Astrocyte (in vitro differentiated cells and primary cell): ENCODE measurements at regions not wholly inside any gene's neighbourhood (a gene's known extent, or its start where the extent isn't known, plus 50 kb on each side); places are given as distances from the start of the nearest gene placed in this dataset.

ENCODE experiments used
- DNase-seq: peaks from one replicate; pipeline ENCODE4 v3.0.0-alpha.2; 2010; ENCODE audit warnings: low read depth
- FAIRE-seq: peaks from 2 replicates; lab custom pipeline; 2011; peaks lifted over from hg19 to GRCh38; lab: Jason Lieb, UNC
- H2AFZ ChIP-seq: 2 replicates; pipeline ENCODE4 v1.6.0; 2012; ENCODE audit warnings: low read depth, low read length, inconsistent platforms
- H3K27ac ChIP-seq: 2 replicates; pipeline ENCODE4 v1.5.1; 2011; ENCODE audit warnings: low read depth, low read length, inconsistent platforms
- H3K27me3 ChIP-seq: 2 replicates; pipeline ENCODE4 v1.6.0; 2011; ENCODE audit warnings: low read length, inconsistent platforms; ENCODE audit not compliant: insufficient read depth
- H3K36me3 ChIP-seq: 2 replicates; pipeline ENCODE4 v1.5.1; 2011; ENCODE audit warnings: low read length, inconsistent platforms; ENCODE audit not compliant: insufficient read depth
- H3K4me1 ChIP-seq: 2 replicates; pipeline ENCODE4 v1.5.1; 2011; ENCODE audit warnings: low read length, inconsistent platforms; ENCODE audit not compliant: insufficient read depth
- H3K4me2 ChIP-seq: 2 replicates; pipeline ENCODE4 v1.6.0; 2012; ENCODE audit warnings: low read length, inconsistent platforms
- H3K4me3 ChIP-seq: 2 replicates; pipeline ENCODE4 v1.5.1; 2011; ENCODE audit warnings: low read depth, mild to moderate bottlenecking, low read length, inconsistent platforms; ENCODE audit not compliant: insufficient read depth
- H3K79me2 ChIP-seq: 2 replicates; pipeline ENCODE4 v1.6.0; 2012; ENCODE audit warnings: mild to moderate bottlenecking, low read length, inconsistent platforms; ENCODE audit not compliant: insufficient read depth
- H3K9ac ChIP-seq: 2 replicates; pipeline ENCODE4 v1.6.0; 2012; ENCODE audit warnings: mild to moderate bottlenecking, low read length, inconsistent platforms
- H3K9me3 ChIP-seq: 2 replicates; pipeline ENCODE4 v1.5.1; 2012; ENCODE audit warnings: low read depth, mild to moderate bottlenecking, low read length, inconsistent platforms; ENCODE audit not compliant: insufficient read depth
- H4K20me1 ChIP-seq: 2 replicates; pipeline ENCODE4 v1.6.0; 2012; ENCODE audit warnings: low read length, inconsistent platforms; ENCODE audit not compliant: insufficient read depth
- H3K27ac Mint-ChIP-seq: one replicate; pipeline ENCODE4 v1.8.0; 2021; ENCODE audit warnings: mild to moderate bottlenecking, mixed read lengths; ENCODE audit not compliant: unreplicated experiment
- H3K27me3 Mint-ChIP-seq: one replicate; pipeline ENCODE4 v1.8.0; 2021; ENCODE audit warnings: low read depth, mixed read lengths; ENCODE audit not compliant: unreplicated experiment
- H3K36me3 Mint-ChIP-seq: one replicate; pipeline ENCODE4 v1.8.0; 2021; ENCODE audit warnings: low read depth, mixed read lengths; ENCODE audit not compliant: unreplicated experiment
- H3K4me1 Mint-ChIP-seq: one replicate; pipeline ENCODE4 v1.8.0; 2021; ENCODE audit warnings: low read depth, mixed read lengths; ENCODE audit not compliant: unreplicated experiment
- H3K4me3 Mint-ChIP-seq: one replicate; pipeline ENCODE4 v1.8.0; 2021; ENCODE audit warnings: mild to moderate bottlenecking, moderate library complexity, mixed read lengths; ENCODE audit not compliant: unreplicated experiment
- H3K9me3 Mint-ChIP-seq: one replicate; pipeline ENCODE4 v1.8.0; 2021; ENCODE audit warnings: mild to moderate bottlenecking, mixed read lengths; ENCODE audit not compliant: unreplicated experiment
- EZH2 ChIP-seq: IDR thresholded peaks from 2 replicates; pipeline ENCODE4 v1.6.1; 2012; ENCODE audit warnings: mild to moderate bottlenecking, low read length, inconsistent platforms; ENCODE audit not compliant: insufficient read depth
- TF ChIP-seq, protein P1 (sequence below): IDR thresholded peaks from 2 replicates; pipeline ENCODE4 v1.5.1; 2011; ENCODE audit warnings: low read depth, mild to moderate bottlenecking, inconsistent platforms, low read length, moderate library complexity; ENCODE audit not compliant: insufficient read depth

- Mint-ChIP-seq H3K4me1 (peaks cover 18% of the 10 kb centered on the region), H3K27ac (peak overlapping the region; percentile 38), H3K4me3 (no peak overlapping the region), H3K9me3 (peaks cover 6% of the 10 kb centered on the region), H3K36me3 (peaks cover 4% of the 10 kb centered on the region), H3K27me3 (no peaks in the 10 kb centered on the region)
- no peaks in the 10 kb centered on the region for H3K79me2 ChIP-seq
- TF ChIP-seq, protein P1, sequence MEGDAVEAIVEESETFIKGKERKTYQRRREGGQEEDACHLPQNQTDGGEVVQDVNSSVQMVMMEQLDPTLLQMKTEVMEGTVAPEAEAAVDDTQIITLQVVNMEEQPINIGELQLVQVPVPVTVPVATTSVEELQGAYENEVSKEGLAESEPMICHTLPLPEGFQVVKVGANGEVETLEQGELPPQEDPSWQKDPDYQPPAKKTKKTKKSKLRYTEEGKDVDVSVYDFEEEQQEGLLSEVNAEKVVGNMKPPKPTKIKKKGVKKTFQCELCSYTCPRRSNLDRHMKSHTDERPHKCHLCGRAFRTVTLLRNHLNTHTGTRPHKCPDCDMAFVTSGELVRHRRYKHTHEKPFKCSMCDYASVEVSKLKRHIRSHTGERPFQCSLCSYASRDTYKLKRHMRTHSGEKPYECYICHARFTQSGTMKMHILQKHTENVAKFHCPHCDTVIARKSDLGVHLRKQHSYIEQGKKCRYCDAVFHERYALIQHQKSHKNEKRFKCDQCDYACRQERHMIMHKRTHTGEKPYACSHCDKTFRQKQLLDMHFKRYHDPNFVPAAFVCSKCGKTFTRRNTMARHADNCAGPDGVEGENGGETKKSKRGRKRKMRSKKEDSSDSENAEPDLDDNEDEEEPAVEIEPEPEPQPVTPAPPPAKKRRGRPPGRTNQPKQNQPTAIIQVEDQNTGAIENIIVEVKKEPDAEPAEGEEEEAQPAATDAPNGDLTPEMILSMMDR = no peak
- TF ChIP-seq EZH2 = no peak
- H3K36me3 ChIP-seq = no peaks in the 10 kb centered on the region
- H3K27ac ChIP-seq = peak overlapping the region; percentile 67
- no peaks in the 10 kb centered on the region for H4K20me1 ChIP-seq
- H2AFZ ChIP-seq = no peak overlapping the region
- no peak overlapping the region for H3K9ac ChIP-seq
- FAIRE-seq (no peak), DNase-seq (no peak)
- H3K9me3 ChIP-seq = no peaks in the 10 kb centered on the region
- H3K4me1 ChIP-seq = peaks cover 13% of the 10 kb centered on the region
- H3K4me2 ChIP-seq = no peak overlapping the region
- no peaks in the 10 kb centered on the region for H3K27me3 ChIP-seq
- H3K4me3 ChIP-seq = no peak overlapping the region
Observed at GRCh38 chr2:226608451-226608850, 191.2 kb downstream of the IRS1 start.

GRCh38 chr2:226607379-226607778 is 192.2 kb downstream of the IRS1 start:
- Histone ChIP-seq H3K4me2 (no peak overlapping the region), H3K9me3 (no peaks in the 10 kb centered on the region), H3K9ac (peak overlapping the region; percentile 49), H3K4me1 (peaks cover 13% of the 10 kb centered on the region), H4K20me1 (no peaks in the 10 kb centered on the region), H3K36me3 (no peaks in the 10 kb centered on the region), H3K79me2 (no peaks in the 10 kb centered on the region), H3K27me3 (no peaks in the 10 kb centered on the region), H3K4me3 (no peak overlapping the region), H3K27ac (peak overlapping the region; percentile 80), H2AFZ (no peak overlapping the region)
- TF ChIP-seq, protein P1 = no peak
- TF ChIP-seq EZH2 = no peak
- H3K27ac Mint-ChIP-seq = no peak overlapping the region
- H3K27me3 Mint-ChIP-seq = no peaks in the 10 kb centered on the region
- H3K4me1 Mint-ChIP-seq = peaks cover 26% of the 10 kb centered on the region
- peaks cover 4% of the 10 kb centered on the region for H3K36me3 Mint-ChIP-seq
- no peak for FAIRE-seq
- H3K9me3 Mint-ChIP-seq = peaks cover 6% of the 10 kb centered on the region
- peak; percentile 94 for DNase-seq
- no peak overlapping the region for H3K4me3 Mint-ChIP-seq

GRCh38 chr2:226605642-226606041 is 194.0 kb downstream of the IRS1 start:
- Histone ChIP-seq H3K4me1 (peaks cover 5% of the 10 kb centered on the region), H3K9me3 (no peaks in the 10 kb centered on the region), H3K27ac (no peak overlapping the region), H3K4me3 (no peak overlapping the region), H3K4me2 (no peak overlapping the region), H4K20me1 (no peaks in the 10 kb centered on the region), H3K36me3 (no peaks in the 10 kb centered on the region), H2AFZ (no peak overlapping the region), H3K9ac (no peak overlapping the region), H3K79me2 (no peaks in the 10 kb centered on the region), H3K27me3 (no peaks in the 10 kb centered on the region)
- Mint-ChIP-seq H3K27ac (no peak overlapping the region), H3K9me3 (peaks cover 4% of the 10 kb centered on the region), H3K36me3 (peaks cover 4% of the 10 kb centered on the region), H3K4me3 (no peak overlapping the region), H3K27me3 (no peaks in the 10 kb centered on the region), H3K4me1 (peaks cover 32% of the 10 kb centered on the region)
- FAIRE-seq = no peak
- DNase-seq = no peak
- TF ChIP-seq, protein P1 = no peak
- TF ChIP-seq EZH2 = no peak
